SK-N-SH treated with all-trans-retinoic acid at 6 μM for 48 hours (cell line): ENCODE measurements at regions not wholly inside any gene's neighbourhood (a gene's known extent, or its start where the extent isn't known, plus 50 kb on each side); places are given as distances from the start of the nearest gene placed in this dataset.

Source experiments
- ATAC-seq: fragments of 200-7000 bp; cut with Tn5 transposase; 3 replicates; pipeline ENCODE4 v1.9.1; 2020; ENCODE audit warnings: mild to moderate bottlenecking, moderate library complexity
- ARNTL ChIP-seq: fragments of 450-650 bp; formaldehyde crosslinking; IDR thresholded peaks from 2 replicates; pipeline ENCODE4 v1.5.0; 2020; ENCODE audit warnings: low read depth, mild to moderate bottlenecking, moderate library complexity, borderline replicate concordance
- BACH2 ChIP-seq: fragments of 250-450 bp; sonication (Bioruptor Pico); IDR thresholded peaks from 2 replicates; pipeline ENCODE4 v1.9.0; 2021; ENCODE audit warnings: mild to moderate bottlenecking, borderline replicate concordance
- CSDC2 ChIP-seq: fragments of 250-450 bp; sonication (Bioruptor Pico); IDR thresholded peaks from 2 replicates; pipeline ENCODE4 v1.5.0; 2020; ENCODE audit warnings: mild to moderate bottlenecking, moderate library complexity
- GLIS3 ChIP-seq: fragments of 250-450 bp; sonication (Bioruptor Pico); IDR thresholded peaks from 2 replicates; pipeline ENCODE4 v1.5.0; 2020; ENCODE audit warnings: mild to moderate bottlenecking, moderate library complexity
- ISL1 ChIP-seq: fragments of 250-450 bp; sonication (Bioruptor Pico); IDR thresholded peaks from 2 replicates; pipeline ENCODE4 v2.1.2; 2022; ENCODE audit warnings: mild to moderate bottlenecking, moderate library complexity
- OSR1 ChIP-seq: fragments of 250-450 bp; sonication (Bioruptor Pico); IDR thresholded peaks from 2 replicates; pipeline ENCODE4 v1.8.0; 2022; ENCODE audit warnings: moderate library complexity, mild to moderate bottlenecking, inconsistent platforms
- PPARA ChIP-seq: fragments of 250-450 bp; sonication (Bioruptor Pico); IDR thresholded peaks from 2 replicates; pipeline ENCODE4 v1.5.0; 2020; ENCODE audit warnings: mild to moderate bottlenecking, borderline replicate concordance
- RARB ChIP-seq: fragments of 250-450 bp; sonication (Bioruptor Pico); IDR thresholded peaks from 2 replicates; pipeline ENCODE4 v1.8.0; 2021; ENCODE audit warnings: mild to moderate bottlenecking, moderate library complexity
- SNAI2 ChIP-seq: fragments of 250-450 bp; sonication (Bioruptor Pico); IDR thresholded peaks from 2 replicates; pipeline ENCODE4 v1.5.0; 2020; ENCODE audit warnings: mild to moderate bottlenecking, moderate library complexity
- TCF4 ChIP-seq: fragments of 250-450 bp; sonication (Bioruptor Pico); IDR thresholded peaks from 2 replicates; pipeline ENCODE4 v1.8.0; 2021; ENCODE audit warnings: mild to moderate bottlenecking, moderate library complexity, borderline replicate concordance
- TOX ChIP-seq: fragments of 250-450 bp; sonication (Bioruptor Pico); IDR thresholded peaks from 2 replicates; pipeline ENCODE4 v1.8.0; 2021; ENCODE audit warnings: mild to moderate bottlenecking, moderate library complexity, borderline replicate concordance
- ZC3H10 ChIP-seq: fragments of 250-450 bp; sonication (Bioruptor Pico); IDR thresholded peaks from 2 replicates; pipeline ENCODE4 v1.5.1; 2021; ENCODE audit warnings: mild to moderate bottlenecking, moderate library complexity
- ZFP3 ChIP-seq: fragments of 250-450 bp; sonication (Bioruptor Pico); IDR thresholded peaks from 2 replicates; pipeline ENCODE4 v1.5.0; 2020; ENCODE audit warnings: mild to moderate bottlenecking, moderate library complexity
- ZFP30 ChIP-seq: fragments of 450-650 bp; formaldehyde crosslinking; IDR thresholded peaks from 2 replicates; pipeline ENCODE4 v1.5.0; 2022; ENCODE audit warnings: mild to moderate bottlenecking, moderate library complexity
- ZNF565 ChIP-seq: fragments of 450-650 bp; formaldehyde crosslinking; conservative IDR thresholded peaks from 2 replicates; pipeline ENCODE4 v1.5.0; 2020; ENCODE audit warnings: low read depth, mild to moderate bottlenecking, moderate library complexity
- ZNF70 ChIP-seq: fragments of 450-650 bp; formaldehyde crosslinking; IDR thresholded peaks from 2 replicates; pipeline ENCODE4 v1.5.0; 2020; ENCODE audit warnings: mild to moderate bottlenecking, moderate library complexity
- ZNF8 ChIP-seq: fragments of 450-650 bp; formaldehyde crosslinking; IDR thresholded peaks from 2 replicates; pipeline ENCODE4 v1.5.0; 2020; ENCODE audit warnings: mild to moderate bottlenecking, moderate library complexity
- TF ChIP-seq, protein P1 (sequence below): fragments of 250-450 bp; sonication (Bioruptor Pico); IDR thresholded peaks from 2 replicates; pipeline ENCODE4 v1.5.1; 2020; ENCODE audit warnings: low read depth, mild to moderate bottlenecking, moderate library complexity
- TF ChIP-seq, protein P2 (sequence below): fragments of 250-450 bp; sonication (Bioruptor Pico); IDR thresholded peaks from 2 replicates; pipeline ENCODE4 v1.8.0; 2020; ENCODE audit warnings: mild to moderate bottlenecking, moderate library complexity, borderline replicate concordance
- TF ChIP-seq, protein P3 (sequence below): fragments of 250-450 bp; sonication (Bioruptor Pico); IDR thresholded peaks from 2 replicates; pipeline ENCODE4 v1.5.1; 2021; ENCODE audit warnings: mild to moderate bottlenecking, moderate library complexity
- TF ChIP-seq, protein P4 (sequence below): fragments of 250-450 bp; sonication (Bioruptor Pico); IDR thresholded peaks from 2 replicates; pipeline ENCODE4 v1.5.0; 2020; ENCODE audit warnings: mild to moderate bottlenecking, moderate library complexity

GRCh38 chrX:25754399-25754798, 383.7 kb upstream of the MAGEB18 start:
- no peak for TF ChIP-seq GLIS3 (CRISPR knock-in tag)
- TF ChIP-seq ZNF565 (CRISPR knock-in tag) = no peak
- TF ChIP-seq SNAI2 (CRISPR knock-in tag) = no peak
- TF ChIP-seq OSR1 (CRISPR knock-in tag) = no peak
- no peak for TF ChIP-seq ZFP3 (CRISPR knock-in tag)
- TF ChIP-seq ZC3H10 (CRISPR knock-in tag) = no peak
- TF ChIP-seq ISL1 = no peak
- TF ChIP-seq ARNTL (CRISPR knock-in tag) = no peak
- TF ChIP-seq, protein P1, sequence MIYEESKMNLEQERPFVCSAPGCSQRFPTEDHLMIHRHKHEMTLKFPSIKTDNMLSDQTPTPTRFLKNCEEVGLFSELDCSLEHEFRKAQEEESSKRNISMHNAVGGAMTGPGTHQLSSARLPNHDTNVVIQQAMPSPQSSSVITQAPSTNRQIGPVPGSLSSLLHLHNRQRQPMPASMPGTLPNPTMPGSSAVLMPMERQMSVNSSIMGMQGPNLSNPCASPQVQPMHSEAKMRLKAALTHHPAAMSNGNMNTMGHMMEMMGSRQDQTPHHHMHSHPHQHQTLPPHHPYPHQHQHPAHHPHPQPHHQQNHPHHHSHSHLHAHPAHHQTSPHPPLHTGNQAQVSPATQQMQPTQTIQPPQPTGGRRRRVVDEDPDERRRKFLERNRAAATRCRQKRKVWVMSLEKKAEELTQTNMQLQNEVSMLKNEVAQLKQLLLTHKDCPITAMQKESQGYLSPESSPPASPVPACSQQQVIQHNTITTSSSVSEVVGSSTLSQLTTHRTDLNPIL (CRISPR knock-in tag) = no peak
- no peak for TF ChIP-seq CSDC2 (CRISPR knock-in tag)
- TF ChIP-seq, protein P2, sequence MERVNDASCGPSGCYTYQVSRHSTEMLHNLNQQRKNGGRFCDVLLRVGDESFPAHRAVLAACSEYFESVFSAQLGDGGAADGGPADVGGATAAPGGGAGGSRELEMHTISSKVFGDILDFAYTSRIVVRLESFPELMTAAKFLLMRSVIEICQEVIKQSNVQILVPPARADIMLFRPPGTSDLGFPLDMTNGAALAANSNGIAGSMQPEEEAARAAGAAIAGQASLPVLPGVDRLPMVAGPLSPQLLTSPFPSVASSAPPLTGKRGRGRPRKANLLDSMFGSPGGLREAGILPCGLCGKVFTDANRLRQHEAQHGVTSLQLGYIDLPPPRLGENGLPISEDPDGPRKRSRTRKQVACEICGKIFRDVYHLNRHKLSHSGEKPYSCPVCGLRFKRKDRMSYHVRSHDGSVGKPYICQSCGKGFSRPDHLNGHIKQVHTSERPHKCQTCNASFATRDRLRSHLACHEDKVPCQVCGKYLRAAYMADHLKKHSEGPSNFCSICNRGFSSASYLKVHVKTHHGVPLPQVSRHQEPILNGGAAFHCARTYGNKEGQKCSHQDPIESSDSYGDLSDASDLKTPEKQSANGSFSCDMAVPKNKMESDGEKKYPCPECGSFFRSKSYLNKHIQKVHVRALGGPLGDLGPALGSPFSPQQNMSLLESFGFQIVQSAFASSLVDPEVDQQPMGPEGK (CRISPR knock-in tag) = no peak
- TF ChIP-seq TCF4 (CRISPR knock-in tag) = no peak
- TF ChIP-seq PPARA (CRISPR knock-in tag) = no peak
- TF ChIP-seq ZFP30 (CRISPR knock-in tag) = no peak
- TF ChIP-seq, protein P3, sequence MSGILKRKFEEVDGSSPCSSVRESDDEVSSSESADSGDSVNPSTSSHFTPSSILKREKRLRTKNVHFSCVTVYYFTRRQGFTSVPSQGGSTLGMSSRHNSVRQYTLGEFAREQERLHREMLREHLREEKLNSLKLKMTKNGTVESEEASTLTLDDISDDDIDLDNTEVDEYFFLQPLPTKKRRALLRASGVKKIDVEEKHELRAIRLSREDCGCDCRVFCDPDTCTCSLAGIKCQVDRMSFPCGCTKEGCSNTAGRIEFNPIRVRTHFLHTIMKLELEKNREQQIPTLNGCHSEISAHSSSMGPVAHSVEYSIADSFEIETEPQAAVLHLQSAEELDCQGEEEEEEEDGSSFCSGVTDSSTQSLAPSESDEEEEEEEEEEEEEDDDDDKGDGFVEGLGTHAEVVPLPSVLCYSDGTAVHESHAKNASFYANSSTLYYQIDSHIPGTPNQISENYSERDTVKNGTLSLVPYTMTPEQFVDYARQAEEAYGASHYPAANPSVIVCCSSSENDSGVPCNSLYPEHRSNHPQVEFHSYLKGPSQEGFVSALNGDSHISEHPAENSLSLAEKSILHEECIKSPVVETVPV (CRISPR knock-in tag) = no peak
- TF ChIP-seq RARB (CRISPR knock-in tag) = no peak
- TF ChIP-seq, protein P4, sequence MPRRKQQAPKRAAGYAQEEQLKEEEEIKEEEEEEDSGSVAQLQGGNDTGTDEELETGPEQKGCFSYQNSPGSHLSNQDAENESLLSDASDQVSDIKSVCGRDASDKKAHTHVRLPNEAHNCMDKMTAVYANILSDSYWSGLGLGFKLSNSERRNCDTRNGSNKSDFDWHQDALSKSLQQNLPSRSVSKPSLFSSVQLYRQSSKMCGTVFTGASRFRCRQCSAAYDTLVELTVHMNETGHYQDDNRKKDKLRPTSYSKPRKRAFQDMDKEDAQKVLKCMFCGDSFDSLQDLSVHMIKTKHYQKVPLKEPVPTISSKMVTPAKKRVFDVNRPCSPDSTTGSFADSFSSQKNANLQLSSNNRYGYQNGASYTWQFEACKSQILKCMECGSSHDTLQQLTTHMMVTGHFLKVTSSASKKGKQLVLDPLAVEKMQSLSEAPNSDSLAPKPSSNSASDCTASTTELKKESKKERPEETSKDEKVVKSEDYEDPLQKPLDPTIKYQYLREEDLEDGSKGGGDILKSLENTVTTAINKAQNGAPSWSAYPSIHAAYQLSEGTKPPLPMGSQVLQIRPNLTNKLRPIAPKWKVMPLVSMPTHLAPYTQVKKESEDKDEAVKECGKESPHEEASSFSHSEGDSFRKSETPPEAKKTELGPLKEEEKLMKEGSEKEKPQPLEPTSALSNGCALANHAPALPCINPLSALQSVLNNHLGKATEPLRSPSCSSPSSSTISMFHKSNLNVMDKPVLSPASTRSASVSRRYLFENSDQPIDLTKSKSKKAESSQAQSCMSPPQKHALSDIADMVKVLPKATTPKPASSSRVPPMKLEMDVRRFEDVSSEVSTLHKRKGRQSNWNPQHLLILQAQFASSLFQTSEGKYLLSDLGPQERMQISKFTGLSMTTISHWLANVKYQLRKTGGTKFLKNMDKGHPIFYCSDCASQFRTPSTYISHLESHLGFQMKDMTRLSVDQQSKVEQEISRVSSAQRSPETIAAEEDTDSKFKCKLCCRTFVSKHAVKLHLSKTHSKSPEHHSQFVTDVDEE (CRISPR knock-in tag) = no peak
- no peak for ATAC-seq

GRCh38 chrX:25755194-25755593, 382.9 kb upstream of the MAGEB18 start:
- TF ChIP-seq SNAI2 (CRISPR knock-in tag) (no peak), GLIS3 (CRISPR knock-in tag) (no peak), ZNF565 (CRISPR knock-in tag) (no peak), TCF4 (CRISPR knock-in tag) (no peak), BACH2 (CRISPR knock-in tag) (no peak), RARB (CRISPR knock-in tag) (no peak), ZNF70 (CRISPR knock-in tag) (no peak), ZNF8 (no peak), ARNTL (CRISPR knock-in tag) (no peak), PPARA (CRISPR knock-in tag) (no peak), TOX (CRISPR knock-in tag) (no peak)
- TF ChIP-seq, protein P2 (CRISPR knock-in tag) = no peak
- TF ChIP-seq, protein P4 (CRISPR knock-in tag) = no peak
- TF ChIP-seq, protein P1 (CRISPR knock-in tag) = no peak
- no peak; the same call in 2 of the 3 replicates for ATAC-seq
